HG03439 (cell line): ENCODE measurements at regions not wholly inside any gene's neighbourhood (a gene's known extent, or its start where the extent isn't known, plus 50 kb on each side); places are given as distances from the start of the nearest gene placed in this dataset.

Experiments
- ATAC-seq: cut with Tn5 transposase; IDR thresholded peaks from one replicate; pipeline ENCODE4 v1.9.1; 2021; ENCODE audit warnings: mild to moderate bottlenecking, moderate library complexity; ENCODE audit not compliant: unreplicated experiment

DNA sequence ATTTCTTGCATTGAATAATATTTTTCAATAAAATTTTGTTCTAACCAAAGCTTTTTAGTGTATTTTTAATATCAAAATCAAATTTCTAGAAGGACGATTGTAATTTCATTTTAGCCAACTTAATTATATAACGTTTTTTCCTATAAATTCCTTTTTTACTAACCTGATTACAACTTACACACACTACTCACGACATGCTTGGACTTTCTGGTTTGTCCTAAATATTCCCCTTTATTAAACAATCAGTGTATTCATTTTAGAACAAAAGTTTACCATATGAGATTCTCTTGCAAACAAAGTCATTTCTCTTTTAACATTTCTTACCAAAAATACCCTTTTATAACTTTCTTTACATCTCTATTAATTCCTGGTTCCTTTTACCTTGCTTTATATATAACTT, 173.7 kb downstream of the PWWP3B start:
- ATAC-seq: no peak

DNA sequence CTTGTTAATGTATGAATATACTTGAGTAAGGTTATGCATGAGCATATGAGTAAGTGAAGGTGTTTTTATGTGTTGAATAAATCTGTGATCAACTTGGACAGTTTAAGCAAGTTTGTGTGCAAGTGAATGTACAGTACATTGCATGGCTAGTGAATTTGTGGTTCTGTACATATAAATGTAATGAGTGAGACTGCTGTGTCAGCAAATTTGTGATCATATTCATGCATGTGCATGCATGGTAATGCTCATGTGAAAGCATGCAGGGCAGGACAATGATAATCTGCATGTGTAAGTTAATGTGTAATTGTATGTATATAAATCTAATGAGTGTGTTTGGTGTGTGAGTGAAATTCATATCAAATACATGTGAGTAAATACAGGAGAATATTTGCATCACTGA, 188.5 kb downstream of the PWWP3B start:
- ATAC-seq: no peak

DNA sequence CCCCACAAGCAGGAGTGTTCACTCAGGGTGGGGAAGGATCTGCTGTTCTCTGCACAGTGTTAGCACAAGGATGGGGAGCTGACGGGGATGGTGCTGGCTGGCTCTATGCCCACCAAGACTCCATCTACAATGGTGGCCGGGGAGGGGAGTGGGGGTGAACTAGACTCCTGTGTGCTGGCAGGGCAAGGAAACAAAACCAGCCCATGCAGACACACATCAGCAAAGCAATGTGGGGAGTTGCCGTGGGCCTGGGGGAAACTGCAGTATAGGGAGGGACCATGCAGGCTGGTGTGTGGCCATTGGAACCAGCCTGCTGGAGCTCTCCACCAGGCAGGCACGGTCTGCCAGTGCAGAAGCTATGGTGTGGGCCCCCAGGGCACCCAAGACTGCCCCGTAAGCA, 195.1 kb downstream of the PWWP3B start:
- no peak for ATAC-seq

DNA sequence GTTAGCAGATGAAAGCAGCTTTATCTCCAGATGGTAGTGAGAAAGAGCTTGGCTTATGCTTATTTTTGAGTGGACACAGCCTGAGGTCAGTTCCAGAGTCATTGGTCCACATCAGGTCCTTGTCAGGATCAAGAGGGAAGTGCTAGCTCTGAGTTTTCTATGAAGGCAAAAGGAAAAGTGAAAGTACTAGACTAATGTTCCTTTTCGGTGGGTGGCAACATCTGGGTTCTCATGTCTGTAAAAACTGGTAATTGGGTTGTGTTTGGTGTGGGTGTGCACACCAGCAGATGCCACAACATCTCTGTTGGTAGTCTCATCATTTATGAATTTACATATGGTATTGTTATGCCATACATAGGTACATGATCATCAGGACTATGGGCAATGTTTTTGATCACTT, 210.5 kb downstream of the PWWP3B start:
- ATAC-seq: no peak

DNA sequence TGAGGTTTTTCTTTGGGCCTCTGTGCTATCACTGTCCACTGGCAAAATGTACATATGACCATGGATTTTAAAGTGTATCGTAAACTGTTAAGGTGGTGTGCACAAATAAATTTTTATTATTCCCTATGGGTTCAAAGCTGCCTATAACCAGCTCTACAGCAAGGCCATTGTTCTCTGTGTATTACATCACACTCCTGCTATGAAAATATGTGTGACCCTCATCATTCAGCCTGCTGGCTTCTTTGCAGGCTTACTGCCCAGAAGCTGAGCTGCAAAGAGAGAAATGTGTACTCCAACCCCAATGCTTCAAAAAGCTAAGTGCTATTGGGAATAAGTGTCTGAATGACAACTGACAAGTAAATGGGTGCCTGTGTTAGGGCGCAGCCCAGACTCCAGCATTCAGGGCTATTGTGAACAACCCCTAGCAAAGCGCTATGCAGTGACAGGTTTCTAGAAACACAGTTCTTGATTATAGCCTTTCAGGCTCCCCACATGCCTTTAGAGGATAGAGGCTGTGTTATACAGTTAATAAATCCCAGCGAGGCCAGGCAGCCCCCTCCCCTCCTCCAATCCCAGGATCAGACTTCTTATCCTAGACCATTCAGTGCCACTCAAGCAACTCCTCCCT, 220.4 kb upstream of the RADX start:
- ATAC-seq: no peak

DNA sequence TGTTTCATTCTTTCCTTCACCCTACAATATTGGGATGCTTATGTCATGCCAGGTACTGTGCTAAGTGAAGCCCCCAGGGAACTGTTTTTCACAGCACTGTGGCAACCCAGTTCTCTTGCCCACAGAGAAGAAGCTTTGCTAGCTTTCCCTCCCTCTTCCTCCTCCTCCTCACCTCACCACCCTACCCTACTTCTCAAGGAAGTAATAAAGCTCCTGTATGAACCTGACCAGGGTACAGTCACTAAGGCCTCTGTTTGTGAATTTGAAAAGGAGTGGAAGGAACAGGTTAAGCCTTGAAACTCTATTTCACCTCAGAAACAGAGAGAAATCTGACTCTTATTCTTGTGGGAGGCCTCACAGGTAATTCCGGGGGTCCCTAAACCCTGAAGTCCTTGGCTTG, 219.4 kb upstream of the RADX start:
- ATAC-seq: no peak

DNA sequence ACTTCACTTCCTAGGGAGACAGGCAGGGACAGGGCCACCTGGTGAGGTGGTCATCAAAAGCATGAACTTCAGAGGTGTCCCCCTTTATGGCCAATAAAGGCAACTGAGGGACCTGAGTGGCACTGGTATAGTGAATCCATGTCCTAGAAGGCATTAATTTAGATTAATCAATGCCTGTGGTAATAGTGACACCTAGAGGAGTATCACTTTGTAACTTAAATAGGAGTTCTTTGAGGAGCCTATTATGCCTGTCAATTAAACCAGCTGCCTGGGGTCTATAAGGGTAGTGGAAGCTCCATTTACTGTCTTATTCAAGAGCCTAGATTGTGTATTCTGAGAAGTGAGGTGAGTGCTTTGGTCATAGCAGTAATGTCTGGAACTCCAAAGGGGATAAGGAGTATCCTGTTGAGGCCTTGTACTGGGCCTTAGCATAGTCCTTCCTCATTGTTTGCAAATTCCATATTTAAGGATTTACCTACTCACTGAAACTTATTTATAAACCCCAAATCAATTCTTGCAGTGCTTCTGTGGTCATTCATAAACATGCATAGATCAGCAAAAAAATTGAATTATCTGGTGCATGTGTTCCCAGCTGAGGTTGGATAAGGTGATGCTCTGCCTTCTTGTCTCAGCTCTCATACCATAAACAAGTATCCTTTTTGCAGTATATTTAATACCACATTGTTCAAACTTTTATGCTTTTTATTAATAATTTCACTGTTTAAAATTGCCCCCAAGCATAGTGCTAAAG, 213.8 kb upstream of the RADX start:
- ATAC-seq: no peak

DNA sequence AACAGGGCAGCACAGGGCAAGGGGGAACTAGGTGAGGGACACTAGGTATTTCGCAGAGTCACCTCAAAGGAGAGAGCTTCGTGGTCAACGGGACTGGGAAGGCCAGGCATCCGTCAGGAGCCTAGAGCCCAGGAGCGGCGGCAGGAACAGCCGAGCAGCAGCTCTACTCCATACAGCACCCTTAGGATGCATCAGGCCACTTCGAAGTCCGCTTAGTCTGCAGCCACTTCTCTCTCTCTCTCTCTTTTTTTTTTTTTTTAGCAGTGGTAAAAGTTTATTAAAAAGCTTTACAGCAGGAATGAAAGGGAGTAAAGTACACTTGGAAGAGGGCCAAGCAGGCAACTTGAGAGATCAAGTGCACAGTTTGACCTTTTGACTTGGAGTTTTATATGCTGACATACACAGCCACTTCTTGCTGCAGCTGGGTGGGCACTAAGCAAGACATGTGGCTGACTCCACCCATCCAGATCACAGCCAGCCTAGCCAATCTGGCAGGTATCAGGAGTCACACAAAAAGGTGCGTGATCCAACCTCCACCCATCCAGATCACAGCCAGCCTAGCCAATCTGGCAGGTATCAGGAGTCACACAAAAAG, 209.7 kb upstream of the RADX start:
- no peak for ATAC-seq

DNA sequence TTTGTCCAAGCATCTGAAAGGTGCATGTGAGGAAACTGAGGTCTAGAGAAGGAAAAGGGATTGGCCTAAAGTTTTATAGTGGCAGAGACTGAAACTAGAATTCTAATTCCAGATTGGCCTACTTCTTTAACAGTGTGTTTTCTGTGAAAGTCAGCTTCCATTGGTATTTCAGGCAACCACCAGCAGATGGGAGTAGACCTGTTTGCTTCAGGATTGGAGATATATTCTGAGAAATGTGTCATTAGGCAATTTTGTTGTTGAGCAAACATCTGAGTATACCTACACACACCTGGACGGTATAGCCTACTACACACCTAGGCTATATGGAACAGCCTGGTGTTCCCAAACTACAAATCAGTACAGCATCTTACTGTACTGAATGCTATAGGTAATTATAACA, 207.3 kb upstream of the RADX start:
- ATAC-seq: no peak

DNA sequence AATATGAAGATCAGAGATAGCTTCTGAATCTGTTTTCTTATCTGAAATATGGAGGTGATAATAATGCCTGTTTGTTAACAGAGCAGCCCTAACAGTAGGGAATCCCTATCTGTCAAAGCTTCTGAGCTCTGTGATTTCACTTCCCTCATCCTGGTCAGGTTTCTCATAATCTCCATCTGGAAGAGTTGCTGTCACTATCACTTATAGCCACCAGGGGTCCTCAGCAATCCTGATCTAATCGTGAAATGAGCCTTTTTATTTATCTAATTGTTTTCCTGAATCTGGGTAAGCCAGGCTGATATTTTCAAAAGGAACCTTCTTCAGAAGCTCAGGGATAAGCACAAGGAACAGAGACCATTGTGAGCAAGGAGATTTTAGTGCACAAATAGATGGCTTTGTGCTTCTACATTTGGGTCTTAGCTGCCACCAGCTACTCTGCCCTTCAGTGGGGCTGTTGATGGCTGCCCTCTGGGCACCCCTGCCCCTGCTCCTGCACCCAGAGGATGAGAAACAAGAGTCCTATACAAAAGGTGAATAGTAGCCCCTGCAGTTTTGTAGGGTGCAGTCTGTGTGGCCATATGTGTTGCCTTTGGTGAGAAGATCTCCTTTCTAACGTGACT, 196.4 kb upstream of the RADX start:
- no peak for ATAC-seq

DNA sequence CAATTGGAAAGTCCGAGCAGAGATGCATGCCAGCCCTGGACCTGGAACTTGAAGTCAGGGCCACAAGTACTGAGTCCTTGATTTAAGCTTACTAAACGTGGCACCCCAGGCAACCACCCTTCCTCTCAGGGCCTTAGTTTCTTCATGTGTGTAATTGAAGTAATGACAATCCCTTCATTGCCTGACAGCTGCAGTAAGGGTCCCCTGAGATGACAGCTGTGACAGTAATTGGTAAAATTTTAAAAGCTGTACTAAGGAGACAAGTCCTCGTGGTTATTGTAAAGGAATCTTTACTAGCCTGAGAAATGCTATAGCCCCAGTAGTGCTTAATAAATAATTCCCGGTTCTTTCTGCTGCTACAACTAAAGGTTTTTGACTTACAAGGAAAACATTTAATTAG, 175.1 kb upstream of the RADX start:
- no peak for ATAC-seq

DNA sequence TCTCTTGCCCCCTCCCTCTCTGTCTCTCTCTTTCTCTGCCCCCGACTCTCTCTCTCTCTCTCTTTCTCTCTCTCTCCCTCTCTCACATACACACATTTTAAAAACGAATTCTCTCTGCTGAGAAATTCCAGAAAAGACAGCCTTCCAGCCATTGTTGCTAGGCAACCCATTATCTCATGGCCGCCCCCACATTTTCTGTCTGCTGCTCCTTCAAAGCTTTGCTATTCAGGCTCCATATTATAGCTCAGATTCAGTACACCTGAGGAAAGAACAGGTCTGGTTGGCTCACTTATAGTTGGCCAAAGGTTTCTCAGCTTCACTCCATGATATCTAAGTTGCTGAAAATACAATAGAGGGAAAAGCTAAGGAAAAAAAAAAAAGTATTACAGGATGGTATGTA, 174.4 kb upstream of the RADX start:
- ATAC-seq: no peak

DNA sequence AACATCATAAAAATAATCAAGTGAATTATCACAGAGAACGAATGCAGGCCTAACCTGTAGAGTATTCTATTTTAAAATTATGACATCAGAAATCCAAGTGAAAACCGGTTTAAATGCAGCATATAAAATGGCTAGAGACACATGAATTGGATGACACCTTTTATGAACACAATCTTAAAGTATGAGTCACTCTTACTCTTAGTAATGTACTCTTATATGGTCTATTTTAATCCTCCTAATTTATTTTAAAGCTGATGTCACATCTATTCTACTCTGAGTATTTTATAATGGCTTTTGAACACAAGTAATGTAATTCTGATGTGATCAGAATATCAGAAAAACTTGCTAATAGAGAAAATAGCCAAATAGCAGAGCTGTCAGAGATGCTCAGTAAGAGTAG, 161.4 kb upstream of the RADX start:
- no peak for ATAC-seq

DNA sequence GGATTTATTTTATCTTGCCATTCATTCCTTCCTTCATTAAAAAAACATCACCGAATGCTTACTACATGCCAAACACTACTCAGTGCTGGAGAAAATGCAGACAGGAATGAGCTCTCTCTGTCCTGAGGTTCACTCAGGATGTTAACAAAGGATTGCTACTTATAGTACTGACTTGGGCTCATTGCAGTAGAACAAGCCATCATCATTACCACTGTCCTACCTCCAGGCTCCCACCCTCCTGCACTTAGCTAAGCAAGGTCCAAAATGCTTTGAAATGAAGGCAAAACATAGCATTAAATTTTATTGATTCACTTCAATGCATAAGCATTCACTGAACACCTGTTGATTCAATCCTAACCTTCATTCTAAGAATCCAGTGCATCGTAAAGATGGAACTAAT, 159.8 kb upstream of the RADX start:
- no peak for ATAC-seq

DNA sequence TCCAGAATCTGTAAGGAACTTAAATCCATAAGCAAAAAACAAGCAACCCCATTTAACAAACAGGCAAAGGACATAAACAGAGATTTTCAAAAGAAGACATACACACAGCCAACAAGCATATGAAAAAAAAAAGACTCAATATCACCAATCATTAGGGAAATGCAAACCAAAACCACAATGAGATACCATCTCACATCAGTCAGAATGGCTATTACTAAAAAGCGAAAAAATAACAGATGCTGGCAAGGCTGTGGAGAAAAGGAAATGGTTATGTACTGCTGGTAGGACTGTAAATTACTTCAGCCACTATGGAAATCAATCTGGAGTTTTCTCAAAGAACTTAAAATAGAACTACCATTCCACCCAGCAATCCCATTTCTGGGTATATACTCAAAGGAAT, 156.8 kb upstream of the RADX start:
- no peak for ATAC-seq

DNA sequence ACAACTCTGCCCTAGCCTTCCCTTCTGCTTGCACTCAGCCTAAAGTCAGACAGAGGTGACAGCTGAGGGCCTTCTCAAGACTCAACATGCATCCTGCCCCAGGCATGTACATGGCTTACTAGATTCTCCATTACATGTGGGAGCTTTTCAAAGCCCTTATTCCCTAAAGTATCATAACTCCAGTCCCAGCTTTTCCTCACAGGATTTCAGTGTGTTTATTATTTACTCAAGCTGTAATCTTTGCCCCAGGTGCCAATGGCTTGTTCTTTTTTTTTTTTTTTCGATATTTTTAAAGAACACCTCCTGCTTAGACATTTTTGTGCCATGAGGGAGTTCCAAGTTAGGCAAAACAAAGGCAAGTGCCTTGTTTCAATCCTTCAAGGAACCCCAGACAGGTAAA, 154.0 kb upstream of the RADX start:
- ATAC-seq: no peak

DNA sequence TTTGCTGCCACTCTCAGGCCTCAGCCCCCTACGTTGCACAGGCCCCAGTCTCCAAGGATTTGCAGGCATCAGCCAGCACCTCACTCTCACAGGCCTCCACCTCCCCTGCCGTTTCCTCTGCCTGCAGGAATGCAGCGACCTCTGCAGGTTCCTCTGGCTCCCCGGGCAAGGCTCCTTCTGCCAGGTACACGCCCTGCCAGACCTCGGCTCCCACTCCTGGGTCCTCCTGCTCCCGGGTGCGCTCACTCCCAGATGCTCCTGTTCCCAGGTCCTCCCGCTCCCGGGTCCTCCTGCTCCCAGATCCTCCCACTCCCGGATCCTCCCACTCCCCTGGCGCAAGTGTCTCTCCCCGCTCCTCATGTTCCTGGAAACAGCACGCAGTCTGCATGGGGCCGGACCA, 144.4 kb upstream of the RADX start:
- ATAC-seq: no peak

DNA sequence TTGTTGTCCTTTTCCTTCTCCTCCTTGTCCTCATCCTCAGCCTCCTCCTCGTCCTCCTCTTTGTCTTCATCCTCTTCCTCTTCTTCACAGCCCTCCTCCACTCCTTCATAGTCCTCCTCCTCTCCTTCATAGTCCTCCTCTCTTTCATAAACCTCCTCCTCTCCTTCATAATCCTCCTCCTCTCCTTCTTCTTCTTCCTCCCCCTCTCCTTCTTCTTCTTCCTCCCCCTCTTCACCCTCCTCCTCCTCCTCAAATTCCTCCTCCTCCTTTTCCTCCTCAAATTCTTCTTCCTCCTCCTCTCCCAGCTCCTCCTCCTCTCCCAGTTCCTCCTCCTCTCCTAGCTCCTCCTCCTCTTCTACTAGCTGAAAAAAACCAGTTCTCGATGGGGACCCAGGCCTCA, 143.8 kb upstream of the RADX start:
- no peak for ATAC-seq

DNA sequence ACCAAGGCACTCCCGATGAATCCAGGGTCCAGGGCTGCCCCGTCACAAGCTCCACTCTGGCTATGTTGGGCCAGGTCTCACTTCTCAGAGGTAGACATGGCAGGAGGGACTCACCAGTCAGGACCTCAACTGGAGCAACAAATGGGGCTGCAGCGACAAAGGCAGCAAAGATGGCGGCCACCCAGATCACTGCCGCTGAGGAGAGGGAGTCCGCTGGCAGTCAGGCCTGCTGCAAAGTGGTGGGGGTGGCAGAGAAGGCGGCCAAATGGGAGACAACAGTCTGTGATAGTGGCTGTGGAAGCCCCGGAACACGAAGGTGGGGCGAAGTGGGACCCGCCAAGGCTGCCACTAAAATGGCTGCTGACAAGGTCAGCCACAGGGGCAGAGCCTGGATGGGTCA, 143.3 kb upstream of the RADX start:
- no peak for ATAC-seq

DNA sequence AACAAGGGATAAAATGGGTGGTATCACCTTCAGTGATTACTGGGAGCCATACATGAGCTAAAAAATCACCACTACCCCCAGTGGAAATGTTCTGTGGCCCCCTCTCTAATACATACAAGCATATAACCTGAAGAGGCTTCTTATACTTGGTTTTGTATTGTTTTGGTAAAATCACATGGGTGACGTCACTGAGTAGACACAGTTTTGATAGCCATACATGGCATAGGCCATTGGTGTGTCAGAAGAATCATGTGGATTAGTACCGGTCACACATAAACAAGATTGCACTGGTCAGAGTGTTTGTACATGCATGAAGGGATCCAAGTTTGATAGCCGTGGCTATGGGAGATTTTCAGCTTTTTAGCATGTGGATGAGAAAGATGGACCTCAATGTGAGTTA, 131.9 kb upstream of the RADX start:
- ATAC-seq: no peak

DNA sequence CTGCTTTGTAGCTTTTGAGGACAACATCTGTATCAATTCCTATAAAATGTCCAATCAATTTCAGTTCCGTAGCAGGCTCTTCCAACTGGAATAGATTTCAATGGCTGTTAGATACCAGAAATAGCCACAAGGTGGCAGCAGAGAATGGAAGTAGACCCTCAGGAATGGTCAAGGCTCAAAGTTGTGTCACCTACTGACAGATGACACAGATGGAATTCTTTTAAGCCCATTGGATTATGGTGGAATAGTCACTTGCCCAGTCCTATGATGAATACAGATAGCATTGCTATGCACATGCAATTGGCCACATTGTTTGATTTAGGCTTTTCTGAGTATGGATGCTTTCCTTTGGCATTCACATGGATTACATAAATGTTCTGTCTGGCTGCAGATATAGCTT, 130.4 kb upstream of the RADX start:
- ATAC-seq: no peak

DNA sequence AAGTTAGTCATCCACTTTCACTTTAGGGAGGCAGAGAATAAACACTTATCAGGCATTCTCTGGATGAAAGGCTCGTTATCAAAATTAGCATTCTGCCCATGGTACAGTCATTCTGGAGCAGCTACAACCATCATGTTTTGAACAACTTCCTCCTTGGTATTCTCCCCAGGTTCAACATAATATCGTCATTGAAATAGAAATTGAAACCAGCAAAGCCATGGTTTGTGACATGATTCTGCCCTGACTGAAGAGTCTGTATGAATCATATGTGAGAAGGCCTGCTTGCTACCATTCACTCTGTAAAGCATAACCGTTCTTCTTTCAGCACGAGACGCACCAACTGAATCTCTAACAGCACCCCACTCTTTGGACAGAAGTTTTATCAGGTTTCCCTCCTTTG, 127.5 kb upstream of the RADX start:
- ATAC-seq: peak; percentile 99
